ENCODE measurements at regions not wholly inside any gene's neighbourhood (a gene's known extent, or its start where the extent isn't known, plus 50 kb on each side); places are given as distances from the start of the nearest gene placed in this dataset.

- H3K4me2 ChIP-seq (ENCODE audit: low read length), result no peak overlapping the region
- no peaks in the 10 kb centered on the region for H3K79me2 ChIP-seq
- H2AFZ ChIP-seq, result no peak overlapping the region
- no peak overlapping the region for H3K4me3 ChIP-seq (ENCODE audit: low read depth, low read length)
- H3K27me3 ChIP-seq (ENCODE audit: control insufficient read depth, insufficient read depth, low read length), result no peaks in the 10 kb centered on the region
- H3K4me1 ChIP-seq, result no peaks in the 10 kb centered on the region
- H3K27ac ChIP-seq, result no peak overlapping the region
- no peak for TF ChIP-seq CTCF (IDR thresholded peaks at IDR 0.05)
- no peaks in the 10 kb centered on the region for H3K9me3 ChIP-seq (ENCODE audit: control insufficient read depth, low read length)
- H3K36me3 ChIP-seq (ENCODE audit: control insufficient read depth, insufficient read depth, low read length), result no peaks in the 10 kb centered on the region
- H3K9ac ChIP-seq, result no peak overlapping the region
Measured at GRCh38 chr10:53111529-53111928, 338.9 kb upstream of the MBL2 start.

DNA sequence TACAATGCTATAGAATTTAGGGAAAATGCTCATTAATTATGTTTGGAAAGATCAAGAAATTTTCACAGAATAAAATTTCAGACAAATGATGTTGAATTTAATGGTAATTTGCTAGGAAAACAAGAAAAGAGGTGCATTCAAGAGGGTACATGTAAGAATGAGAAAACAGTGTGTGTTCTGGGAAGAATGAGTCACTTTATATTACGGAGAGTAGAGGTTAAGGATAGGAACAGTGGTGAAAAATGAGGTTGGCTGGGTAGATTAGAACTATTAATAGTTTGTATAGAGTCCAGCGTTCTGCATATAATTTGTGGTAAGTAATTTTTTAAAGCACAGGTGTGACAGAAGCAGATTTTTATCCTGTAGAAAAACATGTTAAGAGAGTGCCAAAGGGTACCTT, 336.7 kb upstream of the MBL2 start:
- Histone ChIP-seq H3K9me3 (ENCODE audit: control insufficient read depth, low read length) (no peaks in the 10 kb centered on the region), H3K79me2 (no peaks in the 10 kb centered on the region), H2AFZ (no peak overlapping the region), H3K9ac (no peak overlapping the region), H3K36me3 (ENCODE audit: control insufficient read depth, insufficient read depth, low read length) (no peaks in the 10 kb centered on the region), H3K4me3 (ENCODE audit: low read depth, low read length) (no peak overlapping the region), H3K27ac (no peak overlapping the region), H3K4me2 (ENCODE audit: low read length) (no peak overlapping the region), H3K27me3 (ENCODE audit: control insufficient read depth, insufficient read depth, low read length) (no peaks in the 10 kb centered on the region), H3K4me1 (no peaks in the 10 kb centered on the region)
- no peak for TF ChIP-seq CTCF (IDR thresholded peaks at IDR 0.05)

DNA sequence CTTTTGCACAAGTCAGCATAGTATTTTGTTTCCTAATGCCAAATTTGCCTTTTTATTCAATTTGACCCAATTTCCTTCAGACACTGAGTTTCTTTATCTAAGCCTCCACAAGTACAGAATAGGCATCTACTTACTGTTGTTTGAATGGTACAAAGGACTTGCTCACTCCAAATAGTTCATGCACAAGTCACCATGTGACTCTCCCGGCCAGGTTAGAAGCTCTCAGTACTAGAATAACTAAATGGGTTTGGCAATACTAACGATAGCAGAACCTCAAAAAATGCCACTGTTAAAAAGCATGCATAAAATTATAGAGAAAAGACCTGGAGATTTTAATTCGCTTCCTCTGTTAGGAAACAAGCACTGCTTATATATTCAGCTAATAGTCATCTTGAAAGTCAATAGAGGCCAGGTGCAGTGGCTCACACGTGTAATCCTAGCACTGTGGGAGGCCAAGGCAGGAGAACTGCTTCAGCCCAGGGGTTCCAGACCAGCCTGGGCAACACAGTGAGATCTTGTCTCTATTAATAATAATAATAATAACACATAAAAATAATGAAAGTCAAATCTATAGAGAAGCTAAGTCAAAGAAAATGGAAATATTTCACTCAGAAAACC, 335.8 kb upstream of the MBL2 start:
- Histone ChIP-seq H3K36me3 (ENCODE audit: control insufficient read depth, insufficient read depth, low read length) (no peaks in the 10 kb centered on the region), H3K27me3 (ENCODE audit: control insufficient read depth, insufficient read depth, low read length) (no peaks in the 10 kb centered on the region), H3K79me2 (no peaks in the 10 kb centered on the region), H3K4me1 (no peaks in the 10 kb centered on the region), H3K9ac (no peak overlapping the region), H3K4me3 (ENCODE audit: low read depth, low read length) (no peak overlapping the region), H3K4me2 (ENCODE audit: low read length) (no peak overlapping the region), H3K27ac (no peak overlapping the region), H2AFZ (no peak overlapping the region), H3K9me3 (ENCODE audit: control insufficient read depth, low read length) (no peaks in the 10 kb centered on the region)
- TF ChIP-seq CTCF (IDR thresholded peaks at IDR 0.05), result no peak

- no peak overlapping the region for H3K27ac ChIP-seq
Measured at GRCh38 chr10:53107711-53108110, 335.1 kb upstream of the MBL2 start.

More at GRCh38 chr10:53107711-53108110, 335.1 kb upstream of the MBL2 start:
- Histone ChIP-seq H3K79me2 (no peaks in the 10 kb centered on the region), H2AFZ (no peak overlapping the region), H3K4me1 (no peaks in the 10 kb centered on the region), H3K9me3 (ENCODE audit: control insufficient read depth, low read length) (no peaks in the 10 kb centered on the region), H3K9ac (no peak overlapping the region), H3K4me3 (ENCODE audit: low read depth, low read length) (no peak overlapping the region), H3K4me2 (ENCODE audit: low read length) (no peak overlapping the region), H3K27me3 (ENCODE audit: control insufficient read depth, insufficient read depth, low read length) (no peaks in the 10 kb centered on the region), H3K36me3 (ENCODE audit: control insufficient read depth, insufficient read depth, low read length) (no peaks in the 10 kb centered on the region)
- no peak for TF ChIP-seq CTCF (IDR thresholded peaks at IDR 0.05)

Measured in parathyroid adenoma (tissue), 2 donors.